CD1c-positive myeloid dendritic cell (primary cell): ENCODE measurements at regions not wholly inside any gene's neighbourhood (a gene's known extent, or its start where the extent isn't known, plus 50 kb on each side); places are given as distances from the start of the nearest gene placed in this dataset.
A peak's percentile ranks its signal among the peaks of the same experiment; 100 is the strongest.

Source experiments
- DNase-seq: peaks from one replicate; pipeline ENCODE4 v3.0.0-alpha.2; 2016; ENCODE audit errors: extremely low spot score

GRCh38 chrX:44042116-44042515, 68.9 kb upstream of the NDP start:
- no peak for DNase-seq

GRCh38 chrX:44040406-44040805, 67.2 kb upstream of the NDP start:
- DNase-seq = peak; percentile 10

- DNase-seq = no peak
Measured at GRCh38 chrX:44039556-44039955, 66.4 kb upstream of the NDP start.

- DNase-seq = no peak
Measured at GRCh38 chrX:44036336-44036735, 63.1 kb upstream of the NDP start.

GRCh38 chrX:44035571-44035970, 62.4 kb upstream of the NDP start:
- no peak for DNase-seq

- no peak for DNase-seq
Measured at GRCh38 chrX:44032479-44032878, 59.3 kb upstream of the NDP start.

- DNase-seq = peak; percentile 31
Measured at GRCh38 chrX:44025555-44025954, 52.4 kb upstream of the NDP start.
